Panc1 (cell line): ENCODE measurements at regions not wholly inside any gene's neighbourhood (a gene's known extent, or its start where the extent isn't known, plus 50 kb on each side); places are given as distances from the start of the nearest gene placed in this dataset.

Source experiments
- ATAC-seq: fragments of 200-7000 bp; cut with Tn5 transposase; 2 replicates; pipeline ENCODE4 v1.9.1; 2020; ENCODE audit warnings: mild to moderate bottlenecking, moderate library complexity
- BruUV-seq: library from RNA; stranded (reverse); fragments of 400-500 nt; replicated peaks from 2 replicates; lab custom pipeline; 2021; lab: Mats Ljungman, UMichigan
- CTCF ChIA-PET: fragments of 300-600 bp; sonication (Branson Sonifier 250); formaldehyde crosslinking; loops from one replicate; lab custom pipeline; 2022; ENCODE audit warnings: antibody characterized with exemption; lab: Charles Lee
- POLR2A ChIA-PET: fragments of 300-600 bp; sonication (Branson Sonifier 250); formaldehyde crosslinking; loops from one replicate; lab custom pipeline; 2022; ENCODE audit warnings: antibody characterized with exemption; lab: Charles Lee
- DNase-seq: peaks from one replicate; pipeline ENCODE4 v3.0.0-alpha.2; 2010; ENCODE audit warnings: low read depth, low spot score
- H3K27ac ChIP-seq: 2 replicates; pipeline ENCODE4 v1.5.1; 2011; ENCODE audit warnings: mild to moderate bottlenecking, low read length, inconsistent platforms
- H3K27me3 ChIP-seq: fragments of 200-500 bp; sonication (Bioruptor generic); 2 replicates; pipeline ENCODE4 v1.6.0; 2014; ENCODE audit warnings: low read length, inconsistent platforms; ENCODE audit not compliant: control insufficient read depth, insufficient read depth
- H3K36me3 ChIP-seq: fragments of 200-500 bp; sonication (Bioruptor generic); 2 replicates; pipeline ENCODE4 v1.5.1; 2014; ENCODE audit warnings: inconsistent platforms, mild to moderate bottlenecking, low read length, moderate library complexity; ENCODE audit not compliant: control insufficient read depth, insufficient read depth
- H3K4me1 ChIP-seq: 2 replicates; pipeline ENCODE4 v1.5.1; 2011; ENCODE audit warnings: inconsistent platforms, mild to moderate bottlenecking, low read length, moderate library complexity; ENCODE audit not compliant: control insufficient read depth, insufficient read depth
- H3K4me3 ChIP-seq, 2 experiments: 2 replicates each; pipeline ENCODE4 v1.5.1; 2011 to 2012; ENCODE audit warnings: low read depth in 2 of 2, low read length in 2 of 2, mild to moderate bottlenecking in 2 of 2, inconsistent platforms in 1 of 2, moderate library complexity in 1 of 2
- H3K9me3 ChIP-seq: fragments of 200-500 bp; sonication (Bioruptor generic); 2 replicates; pipeline ENCODE4 v1.5.1; 2014; ENCODE audit warnings: low read depth, mild to moderate bottlenecking, inconsistent platforms, low read length, moderate library complexity; ENCODE audit not compliant: control insufficient read depth, insufficient read depth
- POLR2AphosphoS5 ChIP-seq: IDR thresholded peaks from 2 replicates; pipeline ENCODE4 v1.6.1; 2012; ENCODE audit warnings: mild to moderate bottlenecking, low read depth, low read length, moderate library complexity
- SIN3A ChIP-seq: IDR thresholded peaks from 2 replicates; pipeline ENCODE4 v1.6.1; 2012; ENCODE audit warnings: low read depth, mild to moderate bottlenecking, low read length, moderate library complexity, borderline replicate concordance; ENCODE audit not compliant: insufficient read depth
- TCF7L2 ChIP-seq: IDR thresholded peaks from 2 replicates; pipeline ENCODE4 v1.6.1; 2011; ENCODE audit warnings: mild to moderate bottlenecking, low read depth, low read length, inconsistent platforms
- in situ Hi-C: cut with HindIII; loops from 2 replicates; pipeline ENCODE4 v1.10.0; 2016; ENCODE audit warnings: low sequenced_read_pairs, low pct_unique_long_range_greater_than_20kb
- intact Hi-C: fragments of 100-400 bp; cut with micrococcal nuclease; formaldehyde crosslinking; loops from one replicate; pipeline ENCODE4 v1.10.0; 2022; ENCODE audit not compliant: unreplicated experiment
- TF ChIP-seq, protein P1 (sequence below): fragments of 450-650 bp; IDR thresholded peaks from 2 replicates; pipeline ENCODE4 v1.5.1; 2017; ENCODE audit warnings: mild to moderate bottlenecking
- TF ChIP-seq, protein P2 (sequence below), 2 experiments: IDR thresholded peaks; 2 replicates each; pipeline ENCODE4 v1.6.1; 2011 to 2012; ENCODE audit warnings: low read depth in 2 of 2, control low read depth in 1 of 2, low read length in 1 of 2, mild to moderate bottlenecking in 1 of 2, moderate library complexity in 1 of 2; ENCODE audit not compliant: insufficient read depth in 1 of 2

DNA sequence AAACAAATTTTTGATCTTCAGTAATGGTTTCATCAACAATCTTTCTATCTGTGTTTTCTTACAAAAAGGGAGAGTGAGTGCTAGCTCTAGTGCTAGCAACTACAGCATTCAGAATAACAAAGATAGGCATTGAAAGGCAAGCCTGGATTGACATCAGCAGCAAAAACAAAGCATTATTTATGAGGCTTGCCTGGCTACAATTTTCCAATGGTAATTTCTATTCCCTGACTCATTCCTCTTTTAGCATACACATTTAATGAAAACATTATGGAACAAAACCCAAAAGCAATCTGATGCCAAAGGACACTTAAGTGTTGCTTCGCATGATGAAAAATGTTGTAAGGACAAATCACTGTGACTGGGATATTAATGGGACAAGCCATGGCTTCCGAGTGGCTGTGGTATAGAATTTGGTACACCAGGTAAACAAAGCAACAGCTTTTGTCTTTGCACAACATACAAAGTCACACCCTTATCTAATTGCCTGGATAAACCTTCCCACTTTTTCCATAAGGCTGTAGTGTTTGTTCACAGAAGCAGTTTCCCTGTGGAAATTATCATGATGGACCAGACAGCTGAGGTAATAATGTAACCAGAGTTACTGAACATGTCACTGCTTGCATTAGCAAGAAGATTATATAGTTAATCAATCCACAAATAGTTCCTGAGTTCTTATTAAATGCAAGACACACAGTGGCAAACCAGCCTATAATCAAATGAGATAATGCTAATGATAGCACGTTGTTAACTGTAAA lies 179.8 kb upstream of the EDIL3 start:
- DNase-seq, result no peak
- H3K4me3 ChIP-seq, result no peak overlapping the region
- no peaks in the 10 kb centered on the region for H3K36me3 ChIP-seq
- CTCF ChIA-PET, result no interaction called here
- H3K27ac ChIP-seq, result no peak overlapping the region
- intact Hi-C loops (no loop called here), in situ Hi-C loops (no loop called here)
- no peaks in the 10 kb centered on the region for H3K4me1 ChIP-seq
- H3K27me3 ChIP-seq, result no peaks in the 10 kb centered on the region
- ATAC-seq, result no peak
- TF ChIP-seq, protein P1, sequence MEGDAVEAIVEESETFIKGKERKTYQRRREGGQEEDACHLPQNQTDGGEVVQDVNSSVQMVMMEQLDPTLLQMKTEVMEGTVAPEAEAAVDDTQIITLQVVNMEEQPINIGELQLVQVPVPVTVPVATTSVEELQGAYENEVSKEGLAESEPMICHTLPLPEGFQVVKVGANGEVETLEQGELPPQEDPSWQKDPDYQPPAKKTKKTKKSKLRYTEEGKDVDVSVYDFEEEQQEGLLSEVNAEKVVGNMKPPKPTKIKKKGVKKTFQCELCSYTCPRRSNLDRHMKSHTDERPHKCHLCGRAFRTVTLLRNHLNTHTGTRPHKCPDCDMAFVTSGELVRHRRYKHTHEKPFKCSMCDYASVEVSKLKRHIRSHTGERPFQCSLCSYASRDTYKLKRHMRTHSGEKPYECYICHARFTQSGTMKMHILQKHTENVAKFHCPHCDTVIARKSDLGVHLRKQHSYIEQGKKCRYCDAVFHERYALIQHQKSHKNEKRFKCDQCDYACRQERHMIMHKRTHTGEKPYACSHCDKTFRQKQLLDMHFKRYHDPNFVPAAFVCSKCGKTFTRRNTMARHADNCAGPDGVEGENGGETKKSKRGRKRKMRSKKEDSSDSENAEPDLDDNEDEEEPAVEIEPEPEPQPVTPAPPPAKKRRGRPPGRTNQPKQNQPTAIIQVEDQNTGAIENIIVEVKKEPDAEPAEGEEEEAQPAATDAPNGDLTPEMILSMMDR, result no peak
- no peak for TF ChIP-seq TCF7L2
- no peak for TF ChIP-seq SIN3A
- TF ChIP-seq, protein P2, sequence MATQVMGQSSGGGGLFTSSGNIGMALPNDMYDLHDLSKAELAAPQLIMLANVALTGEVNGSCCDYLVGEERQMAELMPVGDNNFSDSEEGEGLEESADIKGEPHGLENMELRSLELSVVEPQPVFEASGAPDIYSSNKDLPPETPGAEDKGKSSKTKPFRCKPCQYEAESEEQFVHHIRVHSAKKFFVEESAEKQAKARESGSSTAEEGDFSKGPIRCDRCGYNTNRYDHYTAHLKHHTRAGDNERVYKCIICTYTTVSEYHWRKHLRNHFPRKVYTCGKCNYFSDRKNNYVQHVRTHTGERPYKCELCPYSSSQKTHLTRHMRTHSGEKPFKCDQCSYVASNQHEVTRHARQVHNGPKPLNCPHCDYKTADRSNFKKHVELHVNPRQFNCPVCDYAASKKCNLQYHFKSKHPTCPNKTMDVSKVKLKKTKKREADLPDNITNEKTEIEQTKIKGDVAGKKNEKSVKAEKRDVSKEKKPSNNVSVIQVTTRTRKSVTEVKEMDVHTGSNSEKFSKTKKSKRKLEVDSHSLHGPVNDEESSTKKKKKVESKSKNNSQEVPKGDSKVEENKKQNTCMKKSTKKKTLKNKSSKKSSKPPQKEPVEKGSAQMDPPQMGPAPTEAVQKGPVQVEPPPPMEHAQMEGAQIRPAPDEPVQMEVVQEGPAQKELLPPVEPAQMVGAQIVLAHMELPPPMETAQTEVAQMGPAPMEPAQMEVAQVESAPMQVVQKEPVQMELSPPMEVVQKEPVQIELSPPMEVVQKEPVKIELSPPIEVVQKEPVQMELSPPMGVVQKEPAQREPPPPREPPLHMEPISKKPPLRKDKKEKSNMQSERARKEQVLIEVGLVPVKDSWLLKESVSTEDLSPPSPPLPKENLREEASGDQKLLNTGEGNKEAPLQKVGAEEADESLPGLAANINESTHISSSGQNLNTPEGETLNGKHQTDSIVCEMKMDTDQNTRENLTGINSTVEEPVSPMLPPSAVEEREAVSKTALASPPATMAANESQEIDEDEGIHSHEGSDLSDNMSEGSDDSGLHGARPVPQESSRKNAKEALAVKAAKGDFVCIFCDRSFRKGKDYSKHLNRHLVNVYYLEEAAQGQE (IDR thresholded peaks at IDR 0.05; ENCODE audit: insufficient read depth in 1 of 2, low read depth in 2 of 2, low read length in 1 of 2), result no peak
- TF ChIP-seq POLR2AphosphoS5, result no peak
- H3K9me3 ChIP-seq, result no peaks in the 10 kb centered on the region
- POLR2A ChIA-PET, result no interaction called here
- BruUV-seq, result no TSS peak

DNA sequence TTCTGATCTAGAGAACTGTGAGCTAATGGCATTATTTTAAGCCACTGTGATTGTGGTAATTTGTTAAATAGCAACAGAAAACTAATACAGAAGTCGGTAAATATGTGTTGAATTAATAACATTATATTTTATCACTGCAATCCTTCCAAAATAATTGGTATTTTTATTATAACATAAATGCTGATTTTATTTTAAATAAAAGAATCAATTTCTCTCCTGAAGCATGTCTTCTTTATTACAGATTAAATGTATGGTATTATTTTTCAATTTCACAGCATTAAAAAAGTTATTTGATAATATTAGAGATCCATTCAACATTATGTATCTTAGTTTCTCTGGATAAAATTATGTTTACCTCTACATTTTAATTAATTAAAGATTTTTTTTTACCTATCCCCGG lies 165.5 kb upstream of the EDIL3 start:
- Histone ChIP-seq H3K27ac (no peak overlapping the region), H3K9me3 (no peaks in the 10 kb centered on the region), H3K27me3 (no peaks in the 10 kb centered on the region), H3K4me3 (no peak overlapping the region), H3K36me3 (no peaks in the 10 kb centered on the region), H3K4me1 (no peaks in the 10 kb centered on the region)
- ChIA-PET CTCF (interaction anchor here (0.9 kb wide), 1 partner anchor 275 kb away, joined by 5 read pairs; no protein-coding TSS in a partner anchor), POLR2A (no interaction called here)
- in situ Hi-C loops, result no loop called here
- BruUV-seq, result no TSS peak
- ATAC-seq, result no peak
- TF ChIP-seq, protein P1, result no peak
- TF ChIP-seq TCF7L2, result no peak
- intact Hi-C loops, result no loop called here
- no peak for DNase-seq
